ENCODE measurements at regions not wholly inside any gene's neighbourhood (a gene's known extent, or its start where the extent isn't known, plus 50 kb on each side); places are given as distances from the start of the nearest gene placed in this dataset.

DNA sequence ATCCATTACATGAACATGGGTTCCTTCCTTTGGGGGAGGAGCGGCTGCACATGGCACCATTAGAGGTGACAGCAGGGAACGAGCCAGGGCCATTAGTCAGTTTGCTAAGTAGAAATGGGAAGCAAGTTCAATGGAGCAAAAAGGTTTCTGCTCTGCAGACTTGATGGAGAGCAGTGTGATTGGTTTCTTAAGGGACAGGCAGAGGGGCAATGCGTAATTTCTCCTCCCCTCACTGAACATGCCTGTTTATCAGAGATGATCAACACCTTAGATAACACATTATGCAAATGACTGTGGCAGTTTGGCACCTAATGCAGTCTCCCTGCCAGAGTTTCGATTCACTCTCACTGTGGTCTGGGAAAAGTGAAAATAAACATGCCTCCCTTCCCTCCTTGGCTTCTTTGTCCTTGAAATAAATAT is 414.5 kb downstream of the STK39 start:
- TF ChIP-seq, protein P1, sequence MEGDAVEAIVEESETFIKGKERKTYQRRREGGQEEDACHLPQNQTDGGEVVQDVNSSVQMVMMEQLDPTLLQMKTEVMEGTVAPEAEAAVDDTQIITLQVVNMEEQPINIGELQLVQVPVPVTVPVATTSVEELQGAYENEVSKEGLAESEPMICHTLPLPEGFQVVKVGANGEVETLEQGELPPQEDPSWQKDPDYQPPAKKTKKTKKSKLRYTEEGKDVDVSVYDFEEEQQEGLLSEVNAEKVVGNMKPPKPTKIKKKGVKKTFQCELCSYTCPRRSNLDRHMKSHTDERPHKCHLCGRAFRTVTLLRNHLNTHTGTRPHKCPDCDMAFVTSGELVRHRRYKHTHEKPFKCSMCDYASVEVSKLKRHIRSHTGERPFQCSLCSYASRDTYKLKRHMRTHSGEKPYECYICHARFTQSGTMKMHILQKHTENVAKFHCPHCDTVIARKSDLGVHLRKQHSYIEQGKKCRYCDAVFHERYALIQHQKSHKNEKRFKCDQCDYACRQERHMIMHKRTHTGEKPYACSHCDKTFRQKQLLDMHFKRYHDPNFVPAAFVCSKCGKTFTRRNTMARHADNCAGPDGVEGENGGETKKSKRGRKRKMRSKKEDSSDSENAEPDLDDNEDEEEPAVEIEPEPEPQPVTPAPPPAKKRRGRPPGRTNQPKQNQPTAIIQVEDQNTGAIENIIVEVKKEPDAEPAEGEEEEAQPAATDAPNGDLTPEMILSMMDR (IDR thresholded peaks at IDR 0.05), result no peak
- TF ChIP-seq POLR2A (IDR thresholded peaks at IDR 0.05), result no peak
